LNCAP (cell line): ENCODE measurements at regions not wholly inside any gene's neighbourhood (a gene's known extent, or its start where the extent isn't known, plus 50 kb on each side); places are given as distances from the start of the nearest gene placed in this dataset.

Experiments used
- TF ChIP-seq, protein P1 (sequence below): fragments of 450-650 bp; IDR thresholded peaks from 2 replicates; pipeline ENCODE4 v1.5.1; 2017; ENCODE audit warnings: mild to moderate bottlenecking

- TF ChIP-seq, protein P1, sequence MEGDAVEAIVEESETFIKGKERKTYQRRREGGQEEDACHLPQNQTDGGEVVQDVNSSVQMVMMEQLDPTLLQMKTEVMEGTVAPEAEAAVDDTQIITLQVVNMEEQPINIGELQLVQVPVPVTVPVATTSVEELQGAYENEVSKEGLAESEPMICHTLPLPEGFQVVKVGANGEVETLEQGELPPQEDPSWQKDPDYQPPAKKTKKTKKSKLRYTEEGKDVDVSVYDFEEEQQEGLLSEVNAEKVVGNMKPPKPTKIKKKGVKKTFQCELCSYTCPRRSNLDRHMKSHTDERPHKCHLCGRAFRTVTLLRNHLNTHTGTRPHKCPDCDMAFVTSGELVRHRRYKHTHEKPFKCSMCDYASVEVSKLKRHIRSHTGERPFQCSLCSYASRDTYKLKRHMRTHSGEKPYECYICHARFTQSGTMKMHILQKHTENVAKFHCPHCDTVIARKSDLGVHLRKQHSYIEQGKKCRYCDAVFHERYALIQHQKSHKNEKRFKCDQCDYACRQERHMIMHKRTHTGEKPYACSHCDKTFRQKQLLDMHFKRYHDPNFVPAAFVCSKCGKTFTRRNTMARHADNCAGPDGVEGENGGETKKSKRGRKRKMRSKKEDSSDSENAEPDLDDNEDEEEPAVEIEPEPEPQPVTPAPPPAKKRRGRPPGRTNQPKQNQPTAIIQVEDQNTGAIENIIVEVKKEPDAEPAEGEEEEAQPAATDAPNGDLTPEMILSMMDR, result no peak
Measured at GRCh38 chr1:173294843-173295242, 87.7 kb upstream of the TNFSF4 start.

DNA sequence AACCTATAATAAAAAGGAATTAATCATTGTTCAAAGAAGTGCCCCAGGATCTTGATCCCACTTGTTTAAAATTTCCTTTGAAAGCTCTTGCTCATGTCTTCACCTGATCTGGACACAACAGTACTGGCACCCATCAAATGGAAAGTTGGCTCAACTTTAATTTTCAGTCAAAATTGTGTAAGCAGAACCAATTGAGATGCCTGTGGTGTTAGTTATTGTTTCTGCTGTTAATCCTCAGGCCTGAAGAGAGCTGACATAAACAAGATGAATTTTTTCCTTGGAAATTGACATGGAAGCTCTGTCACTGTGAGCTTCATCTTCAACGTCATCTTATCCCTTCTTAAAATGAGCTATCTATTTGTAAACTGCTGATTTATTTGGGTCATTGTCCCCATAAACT, 88.3 kb upstream of the TNFSF4 start:
- TF ChIP-seq, protein P1, result no peak

GRCh38 chr1:173295995-173296394, 88.9 kb upstream of the TNFSF4 start:
- TF ChIP-seq, protein P1, result no peak

DNA sequence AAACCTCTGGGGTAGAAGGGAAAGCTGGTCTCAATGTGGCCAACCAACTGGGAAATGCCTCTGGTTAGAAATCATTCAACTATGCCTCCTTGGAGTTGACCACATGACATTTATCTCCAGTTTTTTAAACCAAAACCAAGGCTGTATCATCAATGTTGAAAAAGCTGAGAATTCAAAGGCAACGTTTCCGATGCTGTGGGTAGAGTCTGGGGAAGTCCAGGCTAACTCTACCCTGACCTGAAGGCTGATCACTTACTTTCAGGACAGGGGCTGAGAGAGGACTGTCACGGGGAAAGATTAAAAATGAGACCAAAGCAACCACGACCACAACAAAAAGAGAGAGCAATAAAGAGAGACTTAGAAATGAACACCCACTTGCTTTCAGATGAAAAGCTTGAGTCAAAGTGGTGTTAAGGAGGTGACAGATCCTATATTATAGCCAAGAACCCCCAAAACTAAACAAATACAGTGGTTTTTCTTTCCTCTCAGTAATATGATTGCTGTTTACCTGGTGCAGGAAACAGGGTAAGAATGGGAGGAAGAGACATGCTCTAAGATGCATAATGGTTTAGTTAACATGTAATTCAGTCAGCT, 90.8 kb upstream of the TNFSF4 start:
- TF ChIP-seq, protein P1, result no peak

DNA sequence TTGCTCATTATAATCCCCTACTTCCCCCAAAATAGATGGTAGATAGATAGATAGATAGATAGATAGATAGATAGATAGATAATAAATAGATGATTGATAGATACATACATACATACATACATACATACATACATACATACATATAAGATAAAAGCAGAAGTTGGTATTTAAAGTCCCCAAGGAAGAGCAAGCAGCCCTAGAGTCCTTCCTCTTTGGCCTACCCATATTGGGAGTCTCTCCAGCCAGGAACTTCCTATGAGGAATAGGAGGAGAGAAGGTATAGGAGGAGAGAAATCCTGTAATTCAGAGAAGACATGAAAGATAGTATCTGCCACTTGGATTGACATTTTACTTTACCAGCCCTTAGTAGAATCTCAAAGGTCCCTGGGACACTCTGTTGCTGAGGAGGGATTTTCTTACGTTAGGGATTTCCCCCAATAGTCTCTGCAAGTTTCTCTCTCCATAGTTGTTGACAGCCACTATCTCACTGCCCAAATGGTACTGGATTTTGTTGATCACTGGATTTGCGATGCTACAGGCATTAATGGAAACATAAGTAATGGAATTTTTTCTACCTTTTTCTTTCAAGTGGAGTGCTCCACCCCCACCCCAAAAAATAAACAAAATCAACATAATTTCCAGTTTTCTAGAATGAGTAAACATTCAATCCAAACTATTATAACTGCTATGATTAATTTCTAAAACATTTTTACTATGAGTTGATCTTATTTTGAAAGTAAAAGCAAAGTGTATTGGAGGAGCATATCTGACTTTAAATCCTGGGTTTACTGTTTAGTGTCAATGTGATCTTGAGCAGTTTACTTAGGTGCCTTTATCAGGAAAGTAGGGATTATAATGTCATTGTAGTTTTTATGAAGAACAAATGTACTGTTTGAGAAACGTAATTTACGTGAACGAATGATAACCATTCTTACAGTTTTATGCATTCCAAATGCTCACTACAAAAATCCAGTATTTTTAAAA, 93.2 kb upstream of the TNFSF4 start:
- TF ChIP-seq, protein P1, result no peak

DNA sequence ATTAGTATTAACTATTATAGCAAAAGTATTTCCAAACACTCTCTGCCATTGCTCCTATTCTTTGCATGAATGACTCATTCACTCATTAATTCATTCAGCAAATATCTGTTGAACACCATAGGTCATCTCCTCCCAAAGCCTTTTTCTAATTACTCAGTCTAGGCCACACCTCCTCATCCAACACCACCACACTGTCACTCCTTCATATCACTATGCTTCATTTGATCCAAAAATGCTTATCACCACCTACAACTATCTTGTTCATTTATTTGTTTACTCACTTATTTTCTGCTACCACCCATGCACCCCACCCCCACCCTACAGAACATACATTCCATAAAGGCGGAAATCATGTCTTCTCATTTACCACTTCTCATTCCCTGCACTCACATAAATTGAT, 94.4 kb upstream of the TNFSF4 start:
- TF ChIP-seq, protein P1, result no peak

- TF ChIP-seq, protein P1, result no peak
Measured at GRCh38 chr1:173302366-173302765, 95.2 kb upstream of the TNFSF4 start.
